ENCODE measurements at regions not wholly inside any gene's neighbourhood (a gene's known extent, or its start where the extent isn't known, plus 50 kb on each side); places are given as distances from the start of the nearest gene placed in this dataset.
A peak's percentile ranks its signal among the peaks of the same experiment; 100 is the strongest.

GRCh38 chr14:66088656-66089055 is 397.5 kb upstream of the CCDC196 start:
- TF ChIP-seq EZH2 (IDR thresholded peaks at IDR 0.05; ENCODE audit: borderline replicate concordance, low read depth, low read length, poor library complexity, severe bottlenecking) (no peak), CTCF (conservative IDR thresholded peaks at IDR 0.05; ENCODE audit: low read depth, low read length) (no peak)
- Histone ChIP-seq H3K27me3 (replicated peaks; ENCODE audit: insufficient read depth, low read depth, low read length, poor library complexity) (no peaks in the 10 kb centered on the region), H3K36me3 (ENCODE audit: insufficient read depth, low read length, poor library complexity, severe bottlenecking) (no peaks in the 10 kb centered on the region), H3K4me1 (ENCODE audit: insufficient read depth, low read length, poor library complexity, severe bottlenecking) (peaks cover 8% of the 10 kb centered on the region), H3K4me3 (ENCODE audit: low read depth, low read length, poor library complexity, severe bottlenecking) (no peak overlapping the region), H3K27ac (ENCODE audit: low read depth, low read length, poor library complexity, severe bottlenecking) (no peak overlapping the region), H3K9me3 (ENCODE audit: low read depth, low read length, poor library complexity, severe bottlenecking) (no peaks in the 10 kb centered on the region)
- BruUV-seq (replicated peaks), result no TSS peak
- intact Hi-C loops (cut with micrococcal nuclease; ENCODE audit: unreplicated experiment), result no loop called here
- CTCF ChIA-PET, result no interaction called here
- POLR2A ChIA-PET (ENCODE audit: low non-redundant PET), result no interaction called here
- peak; percentile 16 for DNase-seq (ENCODE audit: low spot score)

GRCh38 chr14:66092206-66092605 is 394.0 kb upstream of the CCDC196 start:
- TF ChIP-seq CTCF (conservative IDR thresholded peaks at IDR 0.05; ENCODE audit: low read depth, low read length) (no peak), EZH2 (IDR thresholded peaks at IDR 0.05; ENCODE audit: borderline replicate concordance, low read depth, low read length, poor library complexity, severe bottlenecking) (no peak)
- Histone ChIP-seq H3K4me3 (ENCODE audit: low read depth, low read length, poor library complexity, severe bottlenecking) (no peak overlapping the region), H3K9me3 (ENCODE audit: low read depth, low read length, poor library complexity, severe bottlenecking) (no peaks in the 10 kb centered on the region), H3K27ac (ENCODE audit: low read depth, low read length, poor library complexity, severe bottlenecking) (no peak overlapping the region), H3K27me3 (replicated peaks; ENCODE audit: insufficient read depth, low read depth, low read length, poor library complexity) (no peaks in the 10 kb centered on the region), H3K4me1 (ENCODE audit: insufficient read depth, low read length, poor library complexity, severe bottlenecking) (peaks cover 2% of the 10 kb centered on the region), H3K36me3 (ENCODE audit: insufficient read depth, low read length, poor library complexity, severe bottlenecking) (no peaks in the 10 kb centered on the region)
- intact Hi-C loops (cut with micrococcal nuclease; ENCODE audit: unreplicated experiment), result no loop called here
- no TSS peak for BruUV-seq (replicated peaks)
- ChIA-PET POLR2A (ENCODE audit: low non-redundant PET) (no interaction called here), CTCF (no interaction called here)
- no peak for DNase-seq (ENCODE audit: low spot score)

GRCh38 chr14:66092748-66093147 is 393.4 kb upstream of the CCDC196 start:
- BruUV-seq (replicated peaks), result no TSS peak
- DNase-seq (ENCODE audit: low spot score), result no peak
- TF ChIP-seq EZH2 (IDR thresholded peaks at IDR 0.05; ENCODE audit: borderline replicate concordance, low read depth, low read length, poor library complexity, severe bottlenecking), result no peak
- no peak for TF ChIP-seq CTCF (conservative IDR thresholded peaks at IDR 0.05; ENCODE audit: low read depth, low read length)
- H3K36me3 ChIP-seq (ENCODE audit: insufficient read depth, low read length, poor library complexity, severe bottlenecking), result no peaks in the 10 kb centered on the region
- H3K4me1 ChIP-seq (ENCODE audit: insufficient read depth, low read length, poor library complexity, severe bottlenecking), result no peaks in the 10 kb centered on the region
- intact Hi-C loops (cut with micrococcal nuclease; ENCODE audit: unreplicated experiment), result no loop called here
- no peak overlapping the region for H3K27ac ChIP-seq (ENCODE audit: low read depth, low read length, poor library complexity, severe bottlenecking)
- CTCF ChIA-PET, result no interaction called here
- no peaks in the 10 kb centered on the region for H3K27me3 ChIP-seq (replicated peaks; ENCODE audit: insufficient read depth, low read depth, low read length, poor library complexity)
- H3K4me3 ChIP-seq (ENCODE audit: low read depth, low read length, poor library complexity, severe bottlenecking), result no peak overlapping the region
- H3K9me3 ChIP-seq (ENCODE audit: low read depth, low read length, poor library complexity, severe bottlenecking), result no peaks in the 10 kb centered on the region
- POLR2A ChIA-PET (ENCODE audit: low non-redundant PET), result interaction anchor here (0.5 kb wide), 1 partner anchor 100 kb away, joined by 3 read pairs; no protein-coding TSS in a partner anchor
